ENCODE measurements at regions not wholly inside any gene's neighbourhood (a gene's known extent, or its start where the extent isn't known, plus 50 kb on each side); places are given as distances from the start of the nearest gene placed in this dataset.

DNA sequence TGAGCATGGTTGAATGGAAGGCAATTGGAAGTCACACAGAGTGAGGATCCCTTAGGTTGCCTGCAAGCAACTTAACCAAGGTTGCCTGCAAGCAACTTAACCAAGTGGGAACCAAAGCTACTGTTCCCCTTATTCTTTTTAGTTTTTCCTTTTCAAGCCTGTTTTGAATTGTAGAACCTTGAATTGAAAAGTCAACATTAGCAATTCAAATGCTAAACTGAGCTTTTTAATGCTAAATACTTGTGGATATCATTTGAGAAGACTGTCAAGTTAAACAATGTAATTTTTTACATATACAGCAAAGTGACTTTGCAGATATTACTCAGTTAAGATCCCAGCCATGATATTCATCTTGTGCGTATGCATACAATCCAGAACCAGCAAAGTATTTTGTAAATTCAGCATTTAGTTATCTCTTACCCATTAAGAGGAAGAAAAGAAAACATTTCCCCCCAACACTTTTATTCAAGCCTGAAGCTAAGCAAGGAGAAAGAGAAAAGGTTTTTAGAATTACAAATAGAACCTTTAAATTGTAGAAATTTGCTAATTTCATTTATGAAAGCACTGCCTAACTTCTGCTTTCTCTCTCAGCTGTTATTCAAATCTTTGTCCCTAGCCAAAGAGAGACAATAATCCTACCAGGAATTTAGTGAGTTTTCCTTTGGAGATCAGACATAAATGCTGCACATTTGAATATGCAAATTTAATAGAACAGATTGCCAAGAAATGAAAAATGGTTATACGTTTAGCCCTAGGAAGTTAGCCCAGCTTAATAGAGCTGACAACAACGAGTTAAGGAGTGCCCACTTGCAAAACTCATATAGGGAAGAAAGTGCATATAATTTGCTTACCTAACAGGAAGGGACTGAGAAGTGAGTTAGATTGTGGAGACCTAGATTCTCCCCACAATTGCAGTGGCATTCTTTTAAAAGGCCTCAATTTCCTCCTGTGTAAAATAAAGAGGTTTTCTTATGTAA is 643.2 kb upstream of the PIK3C3 start:
- no peaks in the 10 kb centered on the region for H3K36me3 ChIP-seq (ENCODE audit: low read length)
- H2AFZ ChIP-seq (ENCODE audit: low read depth, low read length, severe bottlenecking) = no peak overlapping the region
- no peaks in the 10 kb centered on the region for H4K20me1 ChIP-seq (ENCODE audit: low read depth, low read length)
- no peaks in the 10 kb centered on the region for H3K79me2 ChIP-seq (ENCODE audit: insufficient read depth, low read length)
- H3K4me2 ChIP-seq (ENCODE audit: low read depth, low read length, poor library complexity, severe bottlenecking) = no peak overlapping the region
- no peak overlapping the region for H3K9ac ChIP-seq (ENCODE audit: low read length)
- H3K4me3 ChIP-seq (ENCODE audit: insufficient read depth, low read length, poor library complexity, severe bottlenecking) = no peak overlapping the region
- no peaks in the 10 kb centered on the region for H3K9me2 ChIP-seq (replicated peaks; ENCODE audit: insufficient read depth, low read length)
- peaks cover 10% of the 10 kb centered on the region; the same call in 1 of the 2 replicates for H3K9me3 ChIP-seq (ENCODE audit: insufficient read depth, low read length)
- no peaks in the 10 kb centered on the region for H3F3A ChIP-seq (ENCODE audit: insufficient read depth)
- no peak overlapping the region for H3K27ac ChIP-seq (ENCODE audit: low read depth, low read length)
- no peaks in the 10 kb centered on the region for H3K27me3 ChIP-seq (ENCODE audit: low read length)
- no peak for TF ChIP-seq EZH2phosphoT487 (conservative IDR thresholded peaks at IDR 0.05; ENCODE audit: low read length)
- TF ChIP-seq, protein P1, sequence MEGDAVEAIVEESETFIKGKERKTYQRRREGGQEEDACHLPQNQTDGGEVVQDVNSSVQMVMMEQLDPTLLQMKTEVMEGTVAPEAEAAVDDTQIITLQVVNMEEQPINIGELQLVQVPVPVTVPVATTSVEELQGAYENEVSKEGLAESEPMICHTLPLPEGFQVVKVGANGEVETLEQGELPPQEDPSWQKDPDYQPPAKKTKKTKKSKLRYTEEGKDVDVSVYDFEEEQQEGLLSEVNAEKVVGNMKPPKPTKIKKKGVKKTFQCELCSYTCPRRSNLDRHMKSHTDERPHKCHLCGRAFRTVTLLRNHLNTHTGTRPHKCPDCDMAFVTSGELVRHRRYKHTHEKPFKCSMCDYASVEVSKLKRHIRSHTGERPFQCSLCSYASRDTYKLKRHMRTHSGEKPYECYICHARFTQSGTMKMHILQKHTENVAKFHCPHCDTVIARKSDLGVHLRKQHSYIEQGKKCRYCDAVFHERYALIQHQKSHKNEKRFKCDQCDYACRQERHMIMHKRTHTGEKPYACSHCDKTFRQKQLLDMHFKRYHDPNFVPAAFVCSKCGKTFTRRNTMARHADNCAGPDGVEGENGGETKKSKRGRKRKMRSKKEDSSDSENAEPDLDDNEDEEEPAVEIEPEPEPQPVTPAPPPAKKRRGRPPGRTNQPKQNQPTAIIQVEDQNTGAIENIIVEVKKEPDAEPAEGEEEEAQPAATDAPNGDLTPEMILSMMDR (IDR thresholded peaks at IDR 0.05; ENCODE audit: insufficient read depth, low read length, poor library complexity, severe bottlenecking) = no peak

- TF ChIP-seq EZH2phosphoT487 (conservative IDR thresholded peaks at IDR 0.05; ENCODE audit: low read length) = no peak
- TF ChIP-seq, protein P1 (IDR thresholded peaks at IDR 0.05; ENCODE audit: insufficient read depth, low read length, poor library complexity, severe bottlenecking) = no peak
- Histone ChIP-seq H4K20me1 (ENCODE audit: low read depth, low read length) (no peaks in the 10 kb centered on the region), H3K27me3 (ENCODE audit: low read length) (no peaks in the 10 kb centered on the region), H3K79me2 (ENCODE audit: insufficient read depth, low read length) (no peaks in the 10 kb centered on the region), H3K4me2 (ENCODE audit: low read depth, low read length, poor library complexity, severe bottlenecking) (no peak overlapping the region), H3K9ac (ENCODE audit: low read length) (no peak overlapping the region), H3K9me2 (replicated peaks; ENCODE audit: insufficient read depth, low read length) (no peaks in the 10 kb centered on the region), H3K27ac (ENCODE audit: low read depth, low read length) (no peak overlapping the region), H2AFZ (ENCODE audit: low read depth, low read length, severe bottlenecking) (no peak overlapping the region), H3K9me3 (ENCODE audit: insufficient read depth, low read length) (no peaks in the 10 kb centered on the region), H3K4me3 (ENCODE audit: insufficient read depth, low read length, poor library complexity, severe bottlenecking) (no peak overlapping the region), H3K36me3 (ENCODE audit: low read length) (no peaks in the 10 kb centered on the region), H3F3A (ENCODE audit: insufficient read depth) (no peaks in the 10 kb centered on the region)
Observed at GRCh38 chr18:41297740-41298139, 657.3 kb upstream of the PIK3C3 start.

DNA sequence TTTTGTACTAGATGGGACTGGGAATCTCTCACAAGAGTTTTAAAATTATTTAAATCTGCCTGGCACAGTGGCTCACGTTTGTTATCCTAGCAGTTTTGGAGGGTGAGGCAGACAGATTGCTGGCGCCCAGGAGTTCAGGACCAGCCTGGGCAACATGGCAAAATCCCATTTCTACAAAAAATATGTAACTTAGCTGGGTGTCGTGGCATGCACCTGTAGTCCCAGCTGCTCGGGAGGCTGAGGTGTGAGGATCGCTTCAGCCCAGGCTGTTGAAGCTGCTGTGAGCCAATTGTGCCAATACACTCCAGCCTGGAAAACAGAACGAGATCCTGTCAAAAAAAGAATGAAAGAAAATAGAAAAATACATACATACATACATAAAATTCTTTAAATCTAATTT is 685.7 kb upstream of the PIK3C3 start:
- H4K20me1 ChIP-seq (ENCODE audit: low read depth, low read length) = no peaks in the 10 kb centered on the region
- H2AFZ ChIP-seq (ENCODE audit: low read depth, low read length, severe bottlenecking) = no peak overlapping the region

More for the DNA sequence above, 685.7 kb upstream of the PIK3C3 start:
- Histone ChIP-seq H3K9ac (ENCODE audit: low read length) (no peak overlapping the region), H3K36me3 (ENCODE audit: low read length) (no peaks in the 10 kb centered on the region), H3K9me3 (ENCODE audit: insufficient read depth, low read length) (no peaks in the 10 kb centered on the region), H3K4me2 (ENCODE audit: low read depth, low read length, poor library complexity, severe bottlenecking) (no peak overlapping the region), H3K9me2 (replicated peaks; ENCODE audit: insufficient read depth, low read length) (no peaks in the 10 kb centered on the region), H3K27ac (ENCODE audit: low read depth, low read length) (no peak overlapping the region), H3K4me3 (ENCODE audit: insufficient read depth, low read length, poor library complexity, severe bottlenecking) (no peak overlapping the region), H3F3A (ENCODE audit: insufficient read depth) (no peaks in the 10 kb centered on the region), H3K27me3 (ENCODE audit: low read length) (no peaks in the 10 kb centered on the region), H3K79me2 (ENCODE audit: insufficient read depth, low read length) (no peaks in the 10 kb centered on the region)
- TF ChIP-seq, protein P1 (IDR thresholded peaks at IDR 0.05; ENCODE audit: insufficient read depth, low read length, poor library complexity, severe bottlenecking) = no peak
- no peak for TF ChIP-seq EZH2phosphoT487 (conservative IDR thresholded peaks at IDR 0.05; ENCODE audit: low read length)

Measured in SU-DHL-6 (cell line).